HS-5 (cell line): ENCODE measurements at regions not wholly inside any gene's neighbourhood (a gene's known extent, or its start where the extent isn't known, plus 50 kb on each side); places are given as distances from the start of the nearest gene placed in this dataset.

ENCODE experiments used
- DNase-seq: peaks from one replicate; pipeline ENCODE4 v3.0.0-alpha.2; 2012; ENCODE audit warnings: low read depth

DNA sequence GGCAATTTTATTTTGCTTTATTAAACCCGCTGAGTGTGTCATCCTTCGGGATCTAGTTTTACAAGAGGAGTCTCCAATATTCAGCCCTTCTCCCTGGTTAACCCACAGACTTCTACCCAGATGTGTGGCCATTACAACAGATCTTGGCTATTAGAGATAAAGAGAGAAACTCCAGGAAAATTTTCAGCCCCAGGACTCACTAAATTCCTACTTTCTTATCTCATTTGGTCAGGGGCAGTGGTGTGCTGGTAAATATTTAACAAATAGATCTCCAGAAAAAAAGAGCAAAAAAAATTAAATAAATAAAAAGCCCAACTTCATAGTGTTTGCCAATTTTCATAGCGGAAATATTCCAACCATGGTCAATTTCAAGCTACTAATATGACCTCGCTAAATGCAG is 168.4 kb downstream of the RND3 start:
- no peak for DNase-seq

DNA sequence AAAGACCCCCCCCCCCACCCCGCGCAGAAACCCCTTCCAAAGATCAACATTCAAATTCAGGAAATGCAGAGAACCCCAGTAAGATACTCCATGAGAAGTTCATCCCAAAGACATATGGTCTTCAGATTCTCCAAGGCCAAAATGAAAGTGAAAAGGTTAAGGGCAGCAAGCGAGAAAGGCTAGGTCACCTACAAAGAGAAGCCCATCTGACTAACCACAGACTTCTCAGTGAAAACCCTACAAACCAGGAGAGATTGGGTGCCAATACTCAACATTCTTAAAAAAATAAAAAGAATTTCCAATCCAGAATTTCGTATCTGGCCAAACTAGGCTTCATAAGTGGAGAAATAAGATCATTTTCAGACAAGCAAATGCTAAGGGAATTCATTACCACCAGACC is 175.2 kb downstream of the RND3 start:
- no peak for DNase-seq

GRCh38 chr2:150309311-150310080 is 178.0 kb downstream of the RND3 start:
- no peak for DNase-seq

DNA sequence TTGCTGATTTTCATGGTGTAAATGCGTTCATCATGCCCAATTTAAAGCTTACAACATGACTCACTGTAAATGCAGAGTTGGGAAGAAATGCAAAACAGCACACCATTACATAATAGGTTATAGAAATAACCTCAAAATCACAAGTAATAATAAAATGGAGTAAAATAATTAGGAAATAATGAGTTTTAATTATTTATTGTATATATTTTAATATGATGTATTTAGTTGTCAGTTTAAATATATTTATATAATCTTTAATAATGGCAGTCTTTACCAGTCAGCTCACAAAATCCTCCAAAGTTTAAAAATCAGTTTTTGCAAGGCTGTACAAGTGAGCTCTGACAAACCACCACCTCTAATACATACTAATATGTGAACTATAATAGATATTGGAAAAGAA is 180.2 kb downstream of the RND3 start:
- DNase-seq = no peak

DNA sequence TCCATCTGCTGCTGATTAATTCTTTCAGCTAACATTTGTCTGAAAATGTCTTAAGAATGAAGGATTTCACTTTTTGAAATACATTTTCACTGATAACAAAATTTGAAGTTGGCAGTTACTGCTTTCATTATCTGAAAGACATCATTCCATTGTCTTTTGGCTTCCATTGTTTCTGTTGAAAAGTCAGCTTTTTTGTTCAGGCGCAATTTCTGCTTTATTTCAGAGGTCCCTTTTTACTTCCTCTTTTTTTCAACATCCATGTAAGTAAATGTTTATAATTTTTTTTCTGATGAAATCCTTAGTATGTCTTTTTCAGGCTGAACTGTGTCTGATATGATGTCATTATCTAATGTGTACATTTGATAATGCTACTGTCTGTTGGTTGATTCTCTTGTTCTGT is 184.2 kb downstream of the RND3 start:
- no peak for DNase-seq

DNA sequence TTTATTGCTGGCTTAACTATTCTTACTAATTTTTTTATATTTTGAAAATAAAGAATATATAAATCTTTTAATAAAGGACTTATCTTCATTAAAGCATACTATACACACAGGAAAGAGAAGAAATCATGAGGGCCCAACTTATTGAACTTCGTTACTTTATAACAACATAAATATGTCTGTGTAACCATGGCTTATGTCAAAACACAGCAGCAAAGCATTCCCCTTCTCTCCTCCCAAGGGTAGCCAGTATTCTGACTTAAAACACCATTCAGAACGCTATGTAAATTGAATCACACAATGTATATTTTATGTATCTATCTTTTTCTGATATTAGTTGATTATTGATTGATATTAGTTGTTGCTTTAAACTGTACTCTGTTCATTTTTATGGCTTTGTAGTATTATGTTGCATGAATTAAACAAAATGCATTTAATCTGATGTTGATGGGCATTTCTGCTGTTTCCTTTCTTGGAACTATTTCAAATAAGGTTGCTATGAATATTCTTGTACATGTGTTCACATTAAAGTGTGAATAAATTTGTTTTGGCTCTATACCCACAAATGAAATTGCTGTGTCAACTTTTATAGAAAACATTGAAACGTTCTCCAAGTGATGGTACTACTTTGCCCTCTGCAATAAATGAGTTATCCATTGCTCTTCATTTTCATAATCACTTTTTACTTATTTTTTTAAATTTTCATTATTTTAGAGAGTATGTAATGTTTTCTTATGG is 188.7 kb downstream of the RND3 start:
- DNase-seq = no peak

GRCh38 chr2:150296770-150297546 is 190.5 kb downstream of the RND3 start:
- DNase-seq = no peak

DNA sequence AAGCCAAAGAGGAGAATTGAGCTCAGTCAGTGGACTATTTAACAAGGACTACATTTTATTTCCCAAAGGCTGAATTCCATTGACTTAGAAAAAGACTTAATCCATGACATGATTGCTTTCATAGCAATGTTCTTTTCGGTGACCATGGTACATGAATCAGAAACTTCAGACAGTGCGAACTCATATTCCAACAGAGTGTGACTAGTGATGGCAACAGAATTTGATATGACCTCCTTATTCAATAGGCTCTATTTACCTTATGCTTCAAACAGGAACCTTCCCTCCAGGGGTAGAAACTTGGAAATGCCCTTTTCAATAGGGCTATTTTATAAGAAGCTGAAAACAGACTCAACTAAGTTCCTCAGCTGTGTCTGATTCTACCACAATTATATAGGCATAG is 191.9 kb downstream of the RND3 start:
- DNase-seq = no peak

DNA sequence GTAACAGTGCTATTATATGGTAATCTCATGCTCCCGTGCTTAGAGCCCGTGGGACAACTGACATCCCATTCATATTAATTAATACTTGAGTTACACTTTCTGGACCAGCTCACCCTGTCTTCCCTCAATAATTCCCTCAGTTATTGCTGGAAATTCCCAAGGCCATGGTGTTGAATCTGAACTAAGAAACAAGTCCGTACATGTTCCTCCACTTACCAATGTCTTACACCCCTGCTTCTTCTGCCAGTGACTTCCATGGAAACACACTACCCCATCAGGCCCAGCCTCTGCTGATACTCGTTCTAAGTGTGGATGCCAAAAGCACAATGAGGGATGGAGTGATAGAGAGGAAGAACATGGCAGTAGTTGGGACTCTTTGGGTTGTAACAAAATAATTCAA is 193.7 kb downstream of the RND3 start:
- no peak for DNase-seq

DNA sequence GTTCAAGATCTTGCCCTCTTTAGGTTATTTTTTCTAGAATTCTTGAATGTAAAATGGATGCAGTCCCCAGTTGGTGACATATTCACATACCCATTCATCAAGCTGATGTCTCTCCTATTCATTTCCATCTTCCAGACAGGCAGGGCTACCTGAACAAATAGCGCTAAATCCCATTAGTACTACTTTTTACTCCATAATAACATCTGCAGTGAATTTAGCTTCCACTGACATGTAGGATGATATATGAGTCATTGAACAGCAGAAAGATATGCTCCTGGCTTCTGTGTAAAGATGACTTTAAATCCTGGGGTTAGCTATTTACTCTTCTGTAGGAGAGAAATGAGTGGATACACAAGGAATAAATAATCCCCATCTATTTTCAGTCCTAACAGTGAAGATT is 194.7 kb downstream of the RND3 start:
- no peak for DNase-seq

GRCh38 chr2:150292192-150292591 is 195.3 kb downstream of the RND3 start:
- DNase-seq = no peak

DNA sequence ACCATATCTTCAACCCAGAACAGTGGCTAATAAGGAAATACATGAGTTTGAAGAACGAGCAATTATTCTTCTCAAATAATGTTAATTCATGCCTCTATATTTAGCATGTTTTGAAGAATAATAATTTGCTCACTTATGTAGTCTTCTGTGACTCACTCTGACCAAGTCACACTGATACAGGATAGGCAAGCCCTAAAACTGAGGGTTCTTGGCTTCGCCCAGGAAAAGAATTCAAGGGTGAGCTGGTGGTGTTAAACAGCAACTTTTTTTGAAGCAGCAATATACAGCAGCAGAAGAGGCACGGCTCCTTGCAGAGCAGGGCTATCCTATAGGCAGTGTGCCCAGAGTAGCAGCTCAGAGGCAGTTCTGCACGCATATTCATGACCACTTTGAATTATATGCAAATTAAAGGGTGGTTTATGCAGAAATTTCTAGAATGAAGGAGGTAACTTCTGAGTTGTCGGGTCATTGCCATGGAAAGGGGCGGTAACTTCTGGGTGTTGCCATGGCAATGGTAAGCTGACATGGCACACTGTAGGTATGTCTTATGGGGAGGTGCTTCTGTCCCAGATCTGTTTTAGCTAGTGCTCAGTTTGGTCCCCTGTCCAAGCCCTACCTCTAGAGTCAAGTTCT is 200.6 kb downstream of the RND3 start:
- DNase-seq = no peak

DNA sequence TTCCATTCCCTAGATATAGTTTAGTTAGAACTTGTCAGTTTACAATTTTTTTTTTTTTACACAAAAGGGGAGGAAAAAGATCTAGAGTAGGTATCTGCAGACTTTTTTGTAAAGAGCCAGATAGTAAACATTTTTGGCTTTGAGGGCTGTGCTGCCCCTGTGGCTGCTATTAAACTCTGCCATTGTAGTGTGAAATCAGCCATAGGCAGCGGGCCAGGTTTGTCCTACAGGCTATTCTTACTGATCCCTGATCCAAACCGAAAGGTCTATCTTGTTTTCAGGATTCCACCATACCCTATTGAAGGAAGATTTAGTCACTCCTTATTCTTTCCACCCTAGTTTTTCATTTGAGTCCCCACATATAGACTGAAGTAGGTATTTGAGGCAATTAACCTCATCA is 203.4 kb downstream of the RND3 start:
- no peak for DNase-seq

DNA sequence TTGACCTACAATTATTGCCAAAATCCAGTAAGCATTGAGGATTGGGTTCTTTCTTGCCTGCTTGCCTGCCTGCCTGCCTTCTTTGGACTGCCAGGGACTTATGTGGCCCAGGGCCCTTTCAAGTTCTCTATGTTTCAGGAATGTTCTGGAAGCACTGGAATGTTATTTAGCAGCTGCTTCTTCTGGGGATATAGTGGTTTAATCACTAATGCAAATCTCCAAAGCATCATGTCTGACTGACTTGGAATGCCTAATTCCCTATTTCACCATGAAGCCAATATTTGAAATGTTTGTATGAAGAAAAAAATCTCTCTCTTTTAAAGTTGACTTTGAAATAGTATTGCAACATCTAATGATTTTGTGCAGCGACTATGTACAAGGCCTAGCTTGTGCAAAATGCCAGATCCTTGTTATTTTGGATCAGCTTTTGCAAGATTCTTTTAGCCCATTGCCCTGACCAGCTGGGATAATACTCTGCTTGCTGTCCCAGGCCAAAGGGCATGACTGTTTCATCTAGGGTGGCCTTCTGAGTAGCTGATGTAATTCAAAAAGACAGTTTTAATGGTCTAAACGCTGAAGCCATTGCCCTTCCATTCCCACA is 204.6 kb downstream of the RND3 start:
- no peak for DNase-seq

- no peak for DNase-seq
These were observed 205.1 kb downstream of the RND3 start for GRCh38 chr2:150282357-150282756.

- DNase-seq = peak; percentile 77
These were observed 207.2 kb downstream of the RND3 start for GRCh38 chr2:150280231-150280630.

DNA sequence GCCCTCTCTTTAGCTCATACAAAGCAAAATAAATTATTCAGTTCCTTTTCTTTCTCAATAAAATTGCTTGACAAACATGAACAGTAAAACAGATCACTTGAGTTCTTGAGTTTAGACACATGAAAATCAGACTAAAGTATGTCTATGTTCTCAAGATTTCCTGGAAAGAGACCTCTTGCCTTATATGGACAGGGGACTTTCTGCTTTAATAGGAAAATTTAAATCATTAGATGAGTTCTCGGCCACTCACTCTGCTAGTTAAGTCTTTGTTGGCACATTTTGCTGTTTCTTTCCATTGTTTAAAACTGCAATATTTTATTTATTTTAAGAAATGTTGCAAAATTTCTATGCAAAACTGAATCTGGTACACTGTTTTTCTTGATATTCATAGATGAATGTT is 207.8 kb downstream of the RND3 start:
- DNase-seq = no peak

DNA sequence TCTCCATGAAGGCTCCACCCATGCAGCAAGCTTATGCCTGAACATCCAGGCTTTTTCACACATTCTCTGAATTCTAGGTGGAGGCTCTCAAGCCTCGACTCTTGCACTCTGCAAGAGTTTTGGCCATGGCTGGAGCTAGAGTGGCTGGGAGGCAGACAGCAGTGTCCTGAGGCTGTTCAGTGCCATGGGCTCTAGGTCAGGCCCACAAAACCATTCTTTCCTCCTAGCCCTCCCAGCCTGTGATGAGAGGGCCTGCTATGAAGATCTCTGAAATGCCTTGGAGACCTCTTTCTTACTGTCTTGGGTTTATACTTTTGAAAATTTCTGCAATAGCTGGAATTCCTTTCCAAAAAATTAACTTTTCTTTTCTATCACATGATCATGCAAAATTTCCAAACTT is 210.7 kb downstream of the RND3 start:
- no peak for DNase-seq

GRCh38 chr2:150274108-150274507 is 213.4 kb downstream of the RND3 start:
- no peak for DNase-seq

GRCh38 chr2:150271952-150272802 is 215.3 kb downstream of the RND3 start:
- DNase-seq = peak; percentile 94
